PC-9 (cell line): ENCODE measurements at regions not wholly inside any gene's neighbourhood (a gene's known extent, or its start where the extent isn't known, plus 50 kb on each side); places are given as distances from the start of the nearest gene placed in this dataset.

Source experiments
- BruUV-seq: library from RNA; stranded (reverse); fragments of 400-500 nt; replicated peaks from 2 replicates; lab custom pipeline; 2021; lab: Mats Ljungman, UMichigan
- CTCF ChIA-PET: fragments of 300-600 bp; sonication (Branson Sonifier 250); formaldehyde crosslinking; loops from one replicate; lab custom pipeline; 2022; ENCODE audit warnings: antibody characterized with exemption; lab: Charles Lee
- POLR2A ChIA-PET: fragments of 300-600 bp; sonication (Branson Sonifier 250); formaldehyde crosslinking; loops from one replicate; lab custom pipeline; 2022; ENCODE audit warnings: antibody characterized with exemption; ENCODE audit not compliant: unreplicated experiment; lab: Charles Lee
- DNase-seq, 2 experiments: peaks; one replicate each; pipeline versions ENCODE4 v3.0.0 to v3.0.0-alpha.2; 2015 to 2022; ENCODE audit warnings: mixed read lengths in 1 of 2
- H2AFZ ChIP-seq: fragments of 200-600 bp; sonication (generic); 2 replicates; pipeline ENCODE4 v1.8.1; 2017; ENCODE audit warnings: antibody characterized with exemption
- H3F3A ChIP-seq: fragments of 200-600 bp; sonication (generic); 2 replicates; pipeline ENCODE4 v1.8.1; 2017; ENCODE audit warnings: antibody characterized with exemption, mild to moderate bottlenecking, low read depth; ENCODE audit not compliant: insufficient read depth
- H3K27ac ChIP-seq: fragments of 200-600 bp; sonication (generic); 2 replicates; pipeline ENCODE4 v1.6.1; 2016; ENCODE audit warnings: mixed run types
- H3K27me3 ChIP-seq: fragments of 200-600 bp; sonication (generic); 2 replicates; pipeline ENCODE4 v1.6.1; 2016; ENCODE audit warnings: low read depth, mixed run types; ENCODE audit not compliant: insufficient read depth
- H3K36me3 ChIP-seq: fragments of 200-600 bp; sonication (generic); 2 replicates; pipeline ENCODE4 v1.6.1; 2016; ENCODE audit warnings: low read depth, mixed run types
- H3K4me1 ChIP-seq: fragments of 200-600 bp; sonication (generic); replicated peaks from 2 replicates; pipeline ENCODE4 v1.6.1; 2016; ENCODE audit warnings: mixed run types; ENCODE audit not compliant: insufficient read depth
- H3K4me2 ChIP-seq: fragments of 200-600 bp; sonication (generic); 2 replicates; pipeline ENCODE4 v1.6.1; 2017; ENCODE audit warnings: mixed run types
- H3K4me3 ChIP-seq: fragments of 200-600 bp; sonication (generic); 2 replicates; pipeline ENCODE4 v1.6.1; 2016; ENCODE audit warnings: mixed run types
- H3K79me2 ChIP-seq: fragments of 200-600 bp; sonication (generic); 2 replicates; pipeline ENCODE4 v1.6.1; 2017; ENCODE audit warnings: low read depth, mixed run types
- H3K9me2 ChIP-seq: fragments of 200-600 bp; sonication (generic); 2 replicates; pipeline ENCODE4 v1.8.1; 2017; ENCODE audit warnings: mild to moderate bottlenecking; ENCODE audit not compliant: insufficient read depth
- H3K9me3 ChIP-seq: fragments of 200-600 bp; sonication (generic); 2 replicates; pipeline ENCODE4 v1.8.1; 2016; ENCODE audit warnings: low read depth; ENCODE audit not compliant: insufficient read depth
- H4K20me1 ChIP-seq: fragments of 200-600 bp; sonication (generic); 2 replicates; pipeline ENCODE4 v1.8.1; 2017; ENCODE audit not compliant: insufficient read depth
- CTCF ChIP-seq: fragments of 200-600 bp; sonication (generic); conservative IDR thresholded peaks from 2 replicates; pipeline ENCODE4 v1.6.1; 2017; ENCODE audit warnings: mixed run types, antibody characterized with exemption, mild to moderate bottlenecking, moderate library complexity
- EZH2 ChIP-seq: fragments of 200-600 bp; sonication (generic); IDR thresholded peaks from 2 replicates; pipeline ENCODE4 v1.8.0; 2017; ENCODE audit warnings: antibody characterized with exemption, low read depth
- intact Hi-C: fragments of 100-400 bp; cut with micrococcal nuclease; formaldehyde crosslinking; loops from one replicate; pipeline ENCODE4 v1.10.0; 2022; ENCODE audit not compliant: unreplicated experiment

DNA sequence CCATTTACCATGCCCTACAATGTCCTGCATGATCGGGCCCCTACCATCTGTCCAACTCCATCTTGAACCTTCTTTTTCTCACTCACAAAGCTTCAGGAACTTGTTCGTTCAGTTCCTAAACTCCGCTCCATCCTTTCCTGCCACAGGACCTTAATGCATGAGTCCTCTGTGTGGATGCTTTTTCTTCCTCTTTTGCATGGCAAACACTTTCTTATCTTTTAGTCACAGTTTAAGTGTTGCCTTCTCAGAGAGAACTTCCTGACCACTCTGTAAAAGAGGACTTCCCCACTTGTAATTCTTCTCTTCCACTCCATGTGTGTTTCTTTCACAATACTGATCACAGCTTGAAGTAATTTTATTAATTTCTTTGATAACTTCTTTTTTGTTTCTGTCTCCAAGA, 54.4 kb upstream of the ETV6 start:
- Histone ChIP-seq H3K79me2 (no peaks in the 10 kb centered on the region), H4K20me1 (no peaks in the 10 kb centered on the region), H3K27ac (no peak overlapping the region), H3F3A (no peaks in the 10 kb centered on the region), H3K36me3 (no peaks in the 10 kb centered on the region), H3K9me3 (0 out of 2 replicates have a peak, but pooled peaks cover under 1% of the 10 kb centered on the region), H3K4me3 (no peak overlapping the region), H3K4me1 (peaks cover 8% of the 10 kb centered on the region; the same call in 1 of the 2 replicates), H3K4me2 (no peak overlapping the region), H3K27me3 (no peaks in the 10 kb centered on the region), H3K9me2 (no peaks in the 10 kb centered on the region), H2AFZ (no peak overlapping the region)
- BruUV-seq, result no TSS peak
- CTCF ChIA-PET, result no interaction called here
- DNase-seq, result no peak
- POLR2A ChIA-PET, result no interaction called here
- intact Hi-C loops, result no loop called here
- TF ChIP-seq CTCF (no peak), EZH2 (no peak)

DNA sequence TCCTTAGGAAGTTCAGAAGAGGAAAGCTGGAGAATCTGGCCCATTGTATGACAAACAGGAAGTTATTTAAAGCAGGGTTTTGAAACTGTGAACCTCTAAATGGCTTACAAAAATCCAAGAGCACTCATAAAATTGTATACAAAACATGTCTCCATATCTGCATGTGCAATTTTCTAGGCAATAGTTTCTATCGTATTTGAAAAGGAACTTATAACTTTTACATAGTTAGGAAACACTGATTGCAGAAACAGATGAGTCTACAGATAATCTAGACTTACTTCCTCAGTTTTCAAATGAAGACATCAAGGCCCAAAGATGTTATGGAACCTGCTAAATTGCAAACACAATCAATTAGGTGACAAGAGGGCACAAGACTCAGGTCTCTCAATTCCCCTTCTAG, 53.3 kb upstream of the ETV6 start:
- ChIA-PET POLR2A (interaction anchor here (0.6 kb wide), 1 partner anchor 12 kb away, joined by 5 read pairs; no protein-coding TSS in a partner anchor), CTCF (no interaction called here)
- TF ChIP-seq CTCF (no peak), EZH2 (no peak)
- H3K27me3 ChIP-seq, result no peaks in the 10 kb centered on the region
- H3K4me1 ChIP-seq, result no peaks in the 10 kb centered on the region
- no peak overlapping the region for H3K4me3 ChIP-seq
- no peaks in the 10 kb centered on the region for H4K20me1 ChIP-seq
- no peaks in the 10 kb centered on the region for H3K79me2 ChIP-seq
- H3K9me3 ChIP-seq, result no peaks in the 10 kb centered on the region; the same call in 1 of the 2 replicates
- intact Hi-C loops, result no loop called here
- no peaks in the 10 kb centered on the region for H3K9me2 ChIP-seq
- no peak overlapping the region for H3K4me2 ChIP-seq
- BruUV-seq, result no TSS peak
- H2AFZ ChIP-seq, result no peak overlapping the region
- H3F3A ChIP-seq, result no peaks in the 10 kb centered on the region
- H3K36me3 ChIP-seq, result no peaks in the 10 kb centered on the region
- H3K27ac ChIP-seq, result no peak overlapping the region
- DNase-seq, result no peak

- intact Hi-C loops, result no loop called here
- BruUV-seq, result no TSS peak
Observed at GRCh38 chr12:11598900-11599299, 50.6 kb upstream of the ETV6 start.

More at GRCh38 chr12:11598900-11599299, 50.6 kb upstream of the ETV6 start:
- Histone ChIP-seq H3K4me3 (no peak overlapping the region), H3K79me2 (no peaks in the 10 kb centered on the region), H4K20me1 (no peaks in the 10 kb centered on the region), H2AFZ (no peak overlapping the region), H3K9me3 (no peaks in the 10 kb centered on the region; the same call in 1 of the 2 replicates), H3K27me3 (no peaks in the 10 kb centered on the region), H3K4me2 (no peak overlapping the region), H3F3A (no peaks in the 10 kb centered on the region), H3K27ac (no peak overlapping the region), H3K4me1 (no peaks in the 10 kb centered on the region), H3K36me3 (no peaks in the 10 kb centered on the region), H3K9me2 (no peaks in the 10 kb centered on the region)
- CTCF ChIA-PET, result no interaction called here
- TF ChIP-seq CTCF (no peak), EZH2 (no peak)
- DNase-seq, result no peak
- POLR2A ChIA-PET, result no interaction called here
